Choroid plexus epithelial cell (primary cell): ENCODE measurements at regions not wholly inside any gene's neighbourhood (a gene's known extent, or its start where the extent isn't known, plus 50 kb on each side); places are given as distances from the start of the nearest gene placed in this dataset.

Source experiments
- DNase-seq: peaks from one replicate; pipeline ENCODE4 v3.0.0-alpha.2; 2010; ENCODE audit warnings: low read depth
- H3K4me3 ChIP-seq: 2 replicates; pipeline ENCODE4 v1.5.1; 2011; ENCODE audit warnings: low read depth, mild to moderate bottlenecking, control low read depth, low read length, moderate library complexity
- TF ChIP-seq, protein P1 (sequence below): conservative IDR thresholded peaks from 2 replicates; pipeline ENCODE4 v1.5.1; 2011; ENCODE audit warnings: low read depth, mild to moderate bottlenecking, control low read depth, inconsistent platforms, low read length, moderate library complexity

GRCh38 chr12:28079539-28079938 lies 107.0 kb upstream of the PTHLH start:
- TF ChIP-seq, protein P1, sequence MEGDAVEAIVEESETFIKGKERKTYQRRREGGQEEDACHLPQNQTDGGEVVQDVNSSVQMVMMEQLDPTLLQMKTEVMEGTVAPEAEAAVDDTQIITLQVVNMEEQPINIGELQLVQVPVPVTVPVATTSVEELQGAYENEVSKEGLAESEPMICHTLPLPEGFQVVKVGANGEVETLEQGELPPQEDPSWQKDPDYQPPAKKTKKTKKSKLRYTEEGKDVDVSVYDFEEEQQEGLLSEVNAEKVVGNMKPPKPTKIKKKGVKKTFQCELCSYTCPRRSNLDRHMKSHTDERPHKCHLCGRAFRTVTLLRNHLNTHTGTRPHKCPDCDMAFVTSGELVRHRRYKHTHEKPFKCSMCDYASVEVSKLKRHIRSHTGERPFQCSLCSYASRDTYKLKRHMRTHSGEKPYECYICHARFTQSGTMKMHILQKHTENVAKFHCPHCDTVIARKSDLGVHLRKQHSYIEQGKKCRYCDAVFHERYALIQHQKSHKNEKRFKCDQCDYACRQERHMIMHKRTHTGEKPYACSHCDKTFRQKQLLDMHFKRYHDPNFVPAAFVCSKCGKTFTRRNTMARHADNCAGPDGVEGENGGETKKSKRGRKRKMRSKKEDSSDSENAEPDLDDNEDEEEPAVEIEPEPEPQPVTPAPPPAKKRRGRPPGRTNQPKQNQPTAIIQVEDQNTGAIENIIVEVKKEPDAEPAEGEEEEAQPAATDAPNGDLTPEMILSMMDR = no peak
- DNase-seq = no peak
- no peak overlapping the region for H3K4me3 ChIP-seq

DNA sequence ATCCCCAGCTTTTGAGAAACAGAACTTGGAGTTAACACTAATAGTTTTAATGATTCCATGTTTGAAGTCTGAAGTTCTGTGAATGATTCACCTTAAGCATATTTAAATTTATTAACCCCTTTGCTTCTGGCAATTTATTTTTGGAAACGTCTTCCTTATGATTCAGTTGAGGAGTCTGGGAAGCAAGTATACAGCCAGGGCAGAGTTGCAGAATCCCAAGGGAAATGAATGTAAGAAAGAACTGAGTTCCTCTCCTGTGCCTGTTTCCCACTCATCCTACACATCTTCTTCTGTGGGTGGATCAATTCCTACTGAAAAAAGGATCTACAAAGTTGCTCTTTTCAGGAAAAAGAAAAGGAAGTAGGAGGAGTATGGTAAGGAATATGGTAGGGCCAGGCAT lies 108.2 kb upstream of the CCDC91 start:
- no peak for DNase-seq
- TF ChIP-seq, protein P1 = no peak
- H3K4me3 ChIP-seq = no peak overlapping the region

- no peak for DNase-seq
- H3K4me3 ChIP-seq = no peak overlapping the region
- TF ChIP-seq, protein P1 = no peak
These were observed 106.2 kb upstream of the CCDC91 start for GRCh38 chr12:28083840-28084678.

GRCh38 chr12:28086521-28087155 lies 103.6 kb upstream of the CCDC91 start:
- H3K4me3 ChIP-seq = no peak overlapping the region
- TF ChIP-seq, protein P1 = no peak
- no peak for DNase-seq

GRCh38 chr12:28088566-28089272 lies 101.5 kb upstream of the CCDC91 start:
- TF ChIP-seq, protein P1 = no peak
- DNase-seq = no peak
- H3K4me3 ChIP-seq = no peak overlapping the region

DNA sequence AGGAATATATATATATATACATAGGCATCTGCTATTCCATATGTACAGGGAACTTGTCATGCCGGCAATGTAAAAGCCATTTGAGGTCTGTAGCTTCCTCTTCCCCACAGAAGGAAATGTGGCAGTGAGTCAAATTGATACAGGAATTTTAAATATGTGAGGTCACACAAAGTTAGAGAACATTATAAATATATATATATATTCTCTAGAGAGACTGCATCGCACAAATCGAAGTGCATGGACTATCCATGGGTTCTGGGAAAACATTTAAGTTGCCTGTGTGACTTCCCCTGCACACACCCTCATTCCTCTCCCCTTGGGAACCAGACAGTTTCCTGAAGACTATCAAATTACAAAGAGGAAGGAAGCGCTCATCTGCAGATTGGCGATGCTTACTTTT lies 100.9 kb upstream of the CCDC91 start:
- DNase-seq = peak; percentile 63
- TF ChIP-seq, protein P1 = no peak
- H3K4me3 ChIP-seq = no peak overlapping the region
